Cardiac muscle cell (in vitro differentiated cells and primary cell): ENCODE measurements at regions not wholly inside any gene's neighbourhood (a gene's known extent, or its start where the extent isn't known, plus 50 kb on each side); places are given as distances from the start of the nearest gene placed in this dataset.

Experiments used
- DNase-seq, 2 donors: peaks; one replicate each; pipeline versions ENCODE4 v3.0.0 to v3.0.0-alpha.2; 2010 to 2017; ENCODE audit warnings: low read depth in 1 of 2, low spot score in 1 of 2
- H3K27ac ChIP-seq: fragments of 200-600 bp; sonication (generic); 2 replicates; pipeline ENCODE4 v1.5.1; 2016
- H3K27me3 ChIP-seq: fragments of 200-600 bp; sonication (generic); 2 replicates; pipeline ENCODE4 v1.6.0; 2016; ENCODE audit warnings: control low read depth
- H3K36me3 ChIP-seq: fragments of 200-600 bp; sonication (generic); 2 replicates; pipeline ENCODE4 v1.5.1; 2016; ENCODE audit warnings: control low read depth
- H3K4me1 ChIP-seq: fragments of 200-600 bp; sonication (generic); 2 replicates; pipeline ENCODE4 v1.8.1; 2017; ENCODE audit warnings: low read depth, mild to moderate bottlenecking, mixed run types
- H3K4me3 ChIP-seq: fragments of 200-600 bp; sonication (generic); 2 replicates; pipeline ENCODE4 v1.5.1; 2016; ENCODE audit warnings: mild to moderate bottlenecking
- H3K9me3 ChIP-seq: fragments of 200-600 bp; sonication (generic); 2 replicates; pipeline ENCODE4 v1.5.1; 2017; ENCODE audit warnings: low read depth, mild to moderate bottlenecking, control low read depth
- TF ChIP-seq, protein P1 (sequence below): IDR thresholded peaks from 2 replicates; pipeline ENCODE4 v1.5.1; 2012; ENCODE audit warnings: low read depth, mild to moderate bottlenecking, low read length

DNA sequence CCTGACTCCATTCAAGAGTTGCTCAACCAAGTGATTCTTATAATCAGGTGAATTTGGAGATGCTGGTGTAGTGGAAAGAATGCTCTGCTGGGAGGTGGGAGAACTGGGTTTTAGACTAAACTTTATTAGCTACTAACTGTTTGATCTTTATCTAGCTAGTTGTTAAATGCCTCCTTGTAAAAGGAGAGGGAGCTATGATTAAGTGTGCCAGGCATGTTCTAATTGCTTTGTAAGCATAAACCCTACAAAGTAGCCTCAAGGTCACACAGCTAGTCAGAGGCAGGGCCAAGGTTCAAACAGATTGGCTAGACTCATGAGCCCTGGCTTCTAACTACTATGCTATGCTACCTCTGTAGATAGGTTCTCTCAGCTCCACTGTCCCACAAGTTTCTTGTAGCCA, 105.5 kb downstream of the NXPE2 start:
- Histone ChIP-seq H3K9me3 (no peaks in the 10 kb centered on the region), H3K4me3 (no peak overlapping the region), H3K4me1 (peaks cover 4% of the 10 kb centered on the region), H3K36me3 (no peaks in the 10 kb centered on the region), H3K27me3 (no peaks in the 10 kb centered on the region), H3K27ac (no peak overlapping the region)
- TF ChIP-seq, protein P1, sequence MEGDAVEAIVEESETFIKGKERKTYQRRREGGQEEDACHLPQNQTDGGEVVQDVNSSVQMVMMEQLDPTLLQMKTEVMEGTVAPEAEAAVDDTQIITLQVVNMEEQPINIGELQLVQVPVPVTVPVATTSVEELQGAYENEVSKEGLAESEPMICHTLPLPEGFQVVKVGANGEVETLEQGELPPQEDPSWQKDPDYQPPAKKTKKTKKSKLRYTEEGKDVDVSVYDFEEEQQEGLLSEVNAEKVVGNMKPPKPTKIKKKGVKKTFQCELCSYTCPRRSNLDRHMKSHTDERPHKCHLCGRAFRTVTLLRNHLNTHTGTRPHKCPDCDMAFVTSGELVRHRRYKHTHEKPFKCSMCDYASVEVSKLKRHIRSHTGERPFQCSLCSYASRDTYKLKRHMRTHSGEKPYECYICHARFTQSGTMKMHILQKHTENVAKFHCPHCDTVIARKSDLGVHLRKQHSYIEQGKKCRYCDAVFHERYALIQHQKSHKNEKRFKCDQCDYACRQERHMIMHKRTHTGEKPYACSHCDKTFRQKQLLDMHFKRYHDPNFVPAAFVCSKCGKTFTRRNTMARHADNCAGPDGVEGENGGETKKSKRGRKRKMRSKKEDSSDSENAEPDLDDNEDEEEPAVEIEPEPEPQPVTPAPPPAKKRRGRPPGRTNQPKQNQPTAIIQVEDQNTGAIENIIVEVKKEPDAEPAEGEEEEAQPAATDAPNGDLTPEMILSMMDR, result no peak
- no peak for DNase-seq

DNA sequence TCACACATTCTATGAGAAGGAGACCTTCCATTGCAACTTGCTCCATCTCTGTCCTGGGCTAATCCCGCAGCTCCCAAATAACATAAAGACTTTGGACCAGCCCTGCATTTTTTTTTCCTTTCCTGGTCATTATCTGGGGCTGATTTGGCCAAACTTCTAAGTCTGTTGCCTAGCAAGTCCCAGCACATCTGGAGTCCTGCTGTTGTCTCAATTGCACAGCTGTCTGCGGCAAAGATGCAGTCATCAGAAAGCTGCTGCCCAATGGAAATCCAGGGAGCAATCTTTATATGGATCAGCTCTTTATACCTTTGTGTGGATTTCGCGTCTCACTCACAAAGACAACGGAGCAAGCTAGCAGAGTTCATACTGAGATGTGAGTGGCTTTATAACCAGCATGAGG, 105.9 kb downstream of the NXPE2 start:
- H3K4me1 ChIP-seq, result peaks cover 4% of the 10 kb centered on the region
- H3K27me3 ChIP-seq, result no peaks in the 10 kb centered on the region

DNA sequence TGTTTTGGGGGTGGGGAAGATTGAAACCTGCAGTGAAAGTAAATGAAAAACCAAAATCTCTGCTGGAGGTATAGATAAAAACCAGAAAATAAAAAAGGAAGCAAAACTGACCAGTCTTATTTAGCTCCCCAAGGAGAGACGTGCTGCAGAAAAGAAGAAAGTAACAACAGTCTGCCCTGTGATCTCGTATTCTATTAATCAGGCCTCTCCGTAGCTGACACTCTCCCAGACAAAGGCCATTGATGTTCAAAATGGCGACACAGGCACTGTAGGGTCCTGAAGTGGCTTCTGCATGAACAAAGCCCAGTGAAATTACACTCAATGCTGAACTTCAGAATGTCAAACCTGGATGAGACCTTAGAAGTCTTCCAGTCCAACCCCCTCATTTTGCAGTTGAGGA, 106.6 kb downstream of the NXPE2 start:
- H3K27me3 ChIP-seq, result no peaks in the 10 kb centered on the region
- TF ChIP-seq, protein P1, result no peak
- H3K27ac ChIP-seq, result no peak overlapping the region
- DNase-seq, result no peak
- no peak overlapping the region for H3K4me3 ChIP-seq
- H3K9me3 ChIP-seq, result no peaks in the 10 kb centered on the region
- H3K4me1 ChIP-seq, result peaks cover 4% of the 10 kb centered on the region
- no peaks in the 10 kb centered on the region for H3K36me3 ChIP-seq

More for the DNA sequence above, 105.9 kb downstream of the NXPE2 start:
- H3K27ac ChIP-seq, result no peak overlapping the region
- H3K36me3 ChIP-seq, result no peaks in the 10 kb centered on the region
- TF ChIP-seq, protein P1, result no peak
- H3K4me3 ChIP-seq, result no peak overlapping the region
- no peaks in the 10 kb centered on the region for H3K9me3 ChIP-seq
- no peak for DNase-seq

DNA sequence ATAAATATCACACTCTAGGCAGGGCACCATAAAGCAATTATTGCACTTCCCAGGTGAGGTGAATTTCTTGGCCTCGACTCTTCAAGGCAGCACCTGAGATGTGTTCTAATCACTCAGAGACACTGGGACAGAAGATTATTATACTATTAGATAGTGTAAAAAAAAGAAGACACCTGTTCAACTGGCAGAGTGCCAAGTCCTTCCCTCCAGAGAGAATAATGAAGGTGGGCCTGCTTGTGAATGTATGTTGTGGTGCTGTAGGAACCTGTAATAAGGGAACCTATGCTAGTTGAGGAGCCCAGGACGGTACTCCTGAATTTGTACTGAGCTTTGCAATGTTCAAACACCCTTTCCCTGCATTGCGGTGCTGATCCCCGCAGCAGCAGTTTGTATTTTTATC, 107.5 kb downstream of the NXPE2 start:
- no peaks in the 10 kb centered on the region for H3K36me3 ChIP-seq
- H3K9me3 ChIP-seq, result no peaks in the 10 kb centered on the region
- H3K4me3 ChIP-seq, result no peak overlapping the region
- H3K27me3 ChIP-seq, result no peaks in the 10 kb centered on the region
- H3K4me1 ChIP-seq, result peaks cover 4% of the 10 kb centered on the region
- TF ChIP-seq, protein P1, result no peak
- DNase-seq, result no peak
- H3K27ac ChIP-seq, result no peak overlapping the region

DNA sequence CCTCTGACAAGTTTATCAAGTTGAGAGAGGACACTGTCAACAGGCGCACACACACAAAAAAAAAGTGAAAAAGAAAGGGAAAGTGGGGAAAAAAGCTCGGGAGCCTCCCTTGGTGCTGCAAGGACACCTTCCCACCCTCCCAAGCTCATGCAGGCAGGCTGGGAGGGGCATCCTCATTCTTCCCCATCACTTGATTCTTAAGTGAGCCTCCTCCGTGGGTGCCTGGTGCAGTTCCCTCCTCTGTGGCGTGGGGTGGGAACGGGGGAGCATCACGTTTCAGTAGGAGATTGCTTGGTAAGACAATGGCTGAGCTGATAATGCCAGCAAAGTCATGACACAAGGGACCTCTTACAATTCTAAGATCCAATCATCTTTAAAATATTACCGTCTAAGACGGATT, 108.8 kb downstream of the NXPE2 start:
- TF ChIP-seq, protein P1, result no peak
- no peak for DNase-seq
- Histone ChIP-seq H3K36me3 (no peaks in the 10 kb centered on the region), H3K9me3 (no peaks in the 10 kb centered on the region), H3K4me1 (peaks cover 4% of the 10 kb centered on the region), H3K27ac (no peak overlapping the region), H3K4me3 (no peak overlapping the region), H3K27me3 (no peaks in the 10 kb centered on the region)

DNA sequence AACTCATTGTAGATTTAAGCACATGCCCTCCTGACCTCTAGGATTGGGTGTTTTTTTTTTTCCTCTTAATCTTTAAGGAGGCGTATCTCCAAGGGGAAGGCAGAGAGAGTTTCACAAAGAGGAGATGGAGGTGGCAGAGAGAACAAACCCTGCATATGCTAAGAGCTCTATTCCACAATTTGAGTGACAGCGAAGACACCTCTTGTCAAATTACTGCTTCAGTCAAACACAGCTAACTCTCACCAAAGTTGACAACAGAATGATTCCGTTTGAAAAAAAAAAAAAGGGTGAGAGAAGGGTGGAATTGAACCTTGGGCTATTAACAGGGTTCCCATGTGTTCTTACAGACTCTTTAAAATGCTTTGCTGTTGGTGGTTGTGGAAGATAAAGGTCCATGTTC, 112.6 kb downstream of the NXPE2 start:
- peaks cover 4% of the 10 kb centered on the region for H3K4me1 ChIP-seq
- H3K27ac ChIP-seq, result no peak overlapping the region
- H3K36me3 ChIP-seq, result no peaks in the 10 kb centered on the region
- TF ChIP-seq, protein P1, result no peak
- H3K27me3 ChIP-seq, result no peaks in the 10 kb centered on the region
- no peak for DNase-seq
- H3K9me3 ChIP-seq, result no peaks in the 10 kb centered on the region
- no peak overlapping the region for H3K4me3 ChIP-seq
